ENCODE measurements at regions not wholly inside any gene's neighbourhood (a gene's known extent, or its start where the extent isn't known, plus 50 kb on each side); places are given as distances from the start of the nearest gene placed in this dataset.

- TF ChIP-seq ELK4 (CRISPR knock-in tag; IDR thresholded peaks at IDR 0.05; ENCODE audit: borderline replicate concordance) (no peak), KAT7 (CRISPR knock-in tag; IDR thresholded peaks at IDR 0.05; ENCODE audit: borderline replicate concordance) (no peak), ZNF274 (CRISPR knock-in tag; IDR thresholded peaks at IDR 0.05) (no peak), ATF3 (CRISPR knock-in tag; IDR thresholded peaks at IDR 0.05) (no peak), BORCS8-MEF2B (CRISPR knock-in tag; IDR thresholded peaks at IDR 0.05) (no peak), JUND (CRISPR knock-in tag; IDR thresholded peaks at IDR 0.05) (no peak), ZBTB43 (CRISPR knock-in tag; conservative IDR thresholded peaks at IDR 0.05) (no peak), MAX (IDR thresholded peaks at IDR 0.05) (no peak)
- TF ChIP-seq, protein P1, sequence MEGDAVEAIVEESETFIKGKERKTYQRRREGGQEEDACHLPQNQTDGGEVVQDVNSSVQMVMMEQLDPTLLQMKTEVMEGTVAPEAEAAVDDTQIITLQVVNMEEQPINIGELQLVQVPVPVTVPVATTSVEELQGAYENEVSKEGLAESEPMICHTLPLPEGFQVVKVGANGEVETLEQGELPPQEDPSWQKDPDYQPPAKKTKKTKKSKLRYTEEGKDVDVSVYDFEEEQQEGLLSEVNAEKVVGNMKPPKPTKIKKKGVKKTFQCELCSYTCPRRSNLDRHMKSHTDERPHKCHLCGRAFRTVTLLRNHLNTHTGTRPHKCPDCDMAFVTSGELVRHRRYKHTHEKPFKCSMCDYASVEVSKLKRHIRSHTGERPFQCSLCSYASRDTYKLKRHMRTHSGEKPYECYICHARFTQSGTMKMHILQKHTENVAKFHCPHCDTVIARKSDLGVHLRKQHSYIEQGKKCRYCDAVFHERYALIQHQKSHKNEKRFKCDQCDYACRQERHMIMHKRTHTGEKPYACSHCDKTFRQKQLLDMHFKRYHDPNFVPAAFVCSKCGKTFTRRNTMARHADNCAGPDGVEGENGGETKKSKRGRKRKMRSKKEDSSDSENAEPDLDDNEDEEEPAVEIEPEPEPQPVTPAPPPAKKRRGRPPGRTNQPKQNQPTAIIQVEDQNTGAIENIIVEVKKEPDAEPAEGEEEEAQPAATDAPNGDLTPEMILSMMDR (CRISPR knock-in tag; IDR thresholded peaks at IDR 0.05): no peak
- TF ChIP-seq, protein P2, sequence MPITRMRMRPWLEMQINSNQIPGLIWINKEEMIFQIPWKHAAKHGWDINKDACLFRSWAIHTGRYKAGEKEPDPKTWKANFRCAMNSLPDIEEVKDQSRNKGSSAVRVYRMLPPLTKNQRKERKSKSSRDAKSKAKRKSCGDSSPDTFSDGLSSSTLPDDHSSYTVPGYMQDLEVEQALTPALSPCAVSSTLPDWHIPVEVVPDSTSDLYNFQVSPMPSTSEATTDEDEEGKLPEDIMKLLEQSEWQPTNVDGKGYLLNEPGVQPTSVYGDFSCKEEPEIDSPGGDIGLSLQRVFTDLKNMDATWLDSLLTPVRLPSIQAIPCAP (CRISPR knock-in tag; IDR thresholded peaks at IDR 0.05; ENCODE audit: low read depth): no peak
- TF ChIP-seq, protein P3, sequence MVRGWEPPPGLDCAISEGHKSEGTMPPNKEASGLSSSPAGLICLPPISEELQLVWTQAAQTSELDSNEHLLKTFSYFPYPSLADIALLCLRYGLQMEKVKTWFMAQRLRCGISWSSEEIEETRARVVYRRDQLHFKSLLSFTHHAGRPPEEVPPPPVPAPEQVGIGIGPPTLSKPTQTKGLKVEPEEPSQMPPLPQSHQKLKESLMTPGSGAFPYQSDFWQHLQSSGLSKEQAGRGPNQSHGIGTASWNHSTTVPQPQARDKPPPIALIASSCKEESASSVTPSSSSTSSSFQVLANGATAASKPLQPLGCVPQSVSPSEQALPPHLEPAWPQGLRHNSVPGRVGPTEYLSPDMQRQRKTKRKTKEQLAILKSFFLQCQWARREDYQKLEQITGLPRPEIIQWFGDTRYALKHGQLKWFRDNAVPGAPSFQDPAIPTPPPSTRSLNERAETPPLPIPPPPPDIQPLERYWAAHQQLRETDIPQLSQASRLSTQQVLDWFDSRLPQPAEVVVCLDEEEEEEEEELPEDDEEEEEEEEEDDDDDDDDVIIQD (CRISPR knock-in tag; IDR thresholded peaks at IDR 0.05; ENCODE audit: low read depth): no peak
Observed at GRCh38 chr4:126702747-126703146, 930.0 kb upstream of the INTU start.
